ENCODE measurements at regions not wholly inside any gene's neighbourhood (a gene's known extent, or its start where the extent isn't known, plus 50 kb on each side); places are given as distances from the start of the nearest gene placed in this dataset.

- no peak overlapping the region for H4K91ac ChIP-seq (ENCODE audit: insufficient read length, low read depth, low read length)
- H4K5ac ChIP-seq (ENCODE audit: insufficient read length, low read depth, low read length), result no peak overlapping the region
- TF ChIP-seq CTCF (conservative IDR thresholded peaks at IDR 0.05), result no peak
- no peaks in the 10 kb centered on the region for H3K79me2 ChIP-seq (ENCODE audit: insufficient read depth, low read length)
- Mint-ChIP-seq H3K4me3 (no peak overlapping the region), H3K9me3 (no peaks in the 10 kb centered on the region), H3K36me3 (ENCODE audit: insufficient read depth in 1 of 3, low read depth in 3 of 3) (no peaks in the 10 kb centered on the region), H3K4me1 (no peaks in the 10 kb centered on the region; a peak in 1 of 4 replicates), H3K27me3 (ENCODE audit: low read depth) (no peaks in the 10 kb centered on the region), H3K27ac (no peak overlapping the region)
- no peak overlapping the region for H3K23ac ChIP-seq (ENCODE audit: insufficient read length, low read depth, low read length)
- no peak overlapping the region for H2BK15ac ChIP-seq (ENCODE audit: low read depth, low read length)
- no peak overlapping the region for H3K56ac ChIP-seq (ENCODE audit: insufficient read length, low read depth, low read length)
- H3K14ac ChIP-seq (ENCODE audit: insufficient read depth, low read length), result no peak overlapping the region
- H2BK5ac ChIP-seq (ENCODE audit: insufficient read length, low read length), result no peak overlapping the region
- H3K4ac ChIP-seq (ENCODE audit: low read depth, low read length), result no peak overlapping the region
- no peak overlapping the region for H3K4me2 ChIP-seq (ENCODE audit: insufficient read depth, insufficient read length, low read length)
- H2BK120ac ChIP-seq (ENCODE audit: low read depth, low read length, poor library complexity, severe bottlenecking), result no peak overlapping the region
- no peaks in the 10 kb centered on the region for H3K9me3 ChIP-seq (ENCODE audit: control insufficient read depth, low read depth, low read length)
- H4K8ac ChIP-seq (replicated peaks; ENCODE audit: insufficient read length, low read depth, low read length), result no peak overlapping the region
- no peak overlapping the region for H2BK20ac ChIP-seq (ENCODE audit: low read depth, low read length, poor library complexity, severe bottlenecking)
- no peak overlapping the region for H2BK12ac ChIP-seq (ENCODE audit: insufficient read length, low read depth, low read length)
- no peak overlapping the region for H3K27ac ChIP-seq (ENCODE audit: insufficient read length, low read depth, low read length)
- H3K4me1 ChIP-seq (ENCODE audit: insufficient read depth, low read length), result no peaks in the 10 kb centered on the region
- no peak for DNase-seq
- no peak overlapping the region for H3K9ac ChIP-seq (ENCODE audit: extremely low read depth, insufficient read length, low read length)
- no peaks in the 10 kb centered on the region for H3K27me3 ChIP-seq (ENCODE audit: insufficient read depth, low read length)
- no peaks in the 10 kb centered on the region for H3K79me1 ChIP-seq (ENCODE audit: insufficient read depth, low read depth, low read length, poor library complexity, severe bottlenecking)
- no peak overlapping the region for H2AK5ac ChIP-seq (ENCODE audit: insufficient read length, low read length)
- WGBS (ENCODE audit: extremely low coverage, insufficient read length, low lambda C conversion rate), result no CpG with 5 or more reads among the region's 5 CpGs
- no peaks in the 10 kb centered on the region for H4K20me1 ChIP-seq (ENCODE audit: control insufficient read depth, insufficient read depth, insufficient read length)
- H2AFZ ChIP-seq (ENCODE audit: low read length), result no peak overlapping the region
- H3K23me2 ChIP-seq (ENCODE audit: insufficient read length, low read depth, low read length, poor library complexity, severe bottlenecking), result no peaks in the 10 kb centered on the region
- H3T11ph ChIP-seq (ENCODE audit: low read length), result no peak overlapping the region
- H3K18ac ChIP-seq (ENCODE audit: insufficient read length, low read depth, low read length), result no peak overlapping the region
These were observed 276.2 kb upstream of the SORCS1 start for GRCh38 chr10:107440741-107441140.

All from H9 (cell line).